ENCODE measurements at regions not wholly inside any gene's neighbourhood (a gene's known extent, or its start where the extent isn't known, plus 50 kb on each side); places are given as distances from the start of the nearest gene placed in this dataset.

DNA sequence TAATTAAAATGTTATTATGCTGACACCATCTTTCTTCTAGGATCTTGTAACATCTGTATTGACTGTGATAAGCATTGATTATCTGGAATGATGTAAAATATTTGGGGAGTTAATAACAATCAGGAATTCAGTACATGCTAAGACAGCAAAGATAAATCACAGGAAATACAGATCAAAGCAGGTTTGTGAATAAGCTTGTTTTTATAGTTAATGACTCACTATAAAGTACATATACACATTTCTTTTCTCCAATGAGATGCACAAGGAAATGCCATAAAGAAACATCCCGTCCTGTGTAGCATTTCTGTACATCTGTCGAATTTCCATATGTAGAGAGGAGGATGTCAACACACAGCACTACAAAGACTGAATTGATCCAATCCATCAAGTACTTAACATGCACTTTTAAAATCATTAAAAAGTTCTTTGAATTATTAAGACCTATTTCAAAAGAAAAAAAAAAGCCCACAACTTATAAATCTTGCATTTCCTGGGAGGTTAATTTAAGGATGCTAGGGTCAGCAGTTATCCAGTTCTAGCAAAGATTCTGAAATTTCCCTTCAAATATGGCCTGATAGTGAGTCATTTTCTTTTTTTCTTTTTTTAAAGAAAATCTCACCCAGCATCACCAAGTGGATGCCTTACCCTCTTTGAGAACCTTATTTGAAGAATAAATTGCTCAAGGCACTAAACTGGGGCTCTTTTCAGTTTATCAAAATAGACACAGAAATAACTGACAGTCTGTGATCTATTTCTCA is 243.2 kb upstream of the NR5A2 start:
- no peak for ATAC-seq (replicated peaks; ENCODE audit: extremely low read depth, poor library complexity, severe bottlenecking)
- no peaks in the 10 kb centered on the region for H3K9me3 Mint-ChIP-seq
- H3K4me3 Mint-ChIP-seq: no peak overlapping the region
- no peak overlapping the region for H3K27ac Mint-ChIP-seq (ENCODE audit: low read depth)
- no peaks in the 10 kb centered on the region for H3K4me1 Mint-ChIP-seq
- no peaks in the 10 kb centered on the region for H3K36me3 Mint-ChIP-seq (ENCODE audit: insufficient read depth)
- no peak for DNase-seq (ENCODE audit: low spot score in 2 of 2)
- peaks cover 43% of the 10 kb centered on the region for H3K27me3 Mint-ChIP-seq

DNA sequence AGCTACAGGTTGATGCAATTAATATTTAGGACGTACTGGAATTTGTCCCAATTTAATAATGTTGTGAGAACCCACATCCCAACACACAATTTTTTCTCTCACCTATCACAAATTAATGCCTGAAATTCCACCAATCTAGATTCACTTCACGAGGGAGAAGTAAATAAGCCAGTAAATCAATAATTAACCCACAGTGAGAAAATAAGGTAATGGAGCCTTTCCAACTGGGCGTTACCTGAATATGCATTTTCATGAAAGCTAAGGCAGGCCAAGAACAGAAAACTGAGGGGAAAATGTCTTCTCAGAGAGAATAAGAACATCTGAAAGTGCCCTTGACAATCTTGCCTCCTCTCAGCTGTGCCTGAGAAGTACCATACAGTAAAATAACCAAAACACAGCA is 240.8 kb upstream of the NR5A2 start:
- H3K36me3 Mint-ChIP-seq (ENCODE audit: insufficient read depth): no peaks in the 10 kb centered on the region
- no peak for DNase-seq (ENCODE audit: low spot score in 2 of 2)
- H3K9me3 Mint-ChIP-seq: no peaks in the 10 kb centered on the region
- peaks cover 49% of the 10 kb centered on the region for H3K27me3 Mint-ChIP-seq
- ATAC-seq (replicated peaks; ENCODE audit: extremely low read depth, poor library complexity, severe bottlenecking): no peak
- H3K4me1 Mint-ChIP-seq: no peaks in the 10 kb centered on the region
- H3K4me3 Mint-ChIP-seq: no peak overlapping the region
- H3K27ac Mint-ChIP-seq (ENCODE audit: low read depth): no peak overlapping the region

DNA sequence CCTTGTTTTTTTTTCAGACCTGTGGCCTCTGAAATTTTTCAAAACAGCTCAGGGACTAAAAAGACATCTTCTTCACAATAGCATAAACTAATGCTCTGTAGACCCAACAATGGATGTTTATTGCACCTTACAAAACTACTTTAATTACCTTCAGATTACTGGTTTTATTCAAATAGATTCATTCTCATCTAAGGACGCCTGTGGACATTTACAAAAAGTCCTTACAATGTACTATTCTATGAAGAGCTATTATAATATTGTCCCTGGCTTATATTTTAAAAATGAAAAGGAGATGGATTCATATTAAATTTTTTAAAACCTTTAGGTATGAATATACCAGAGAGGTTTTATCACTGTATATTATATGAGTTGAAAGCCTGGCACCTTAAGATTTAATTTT is 238.4 kb upstream of the NR5A2 start:
- ATAC-seq (replicated peaks; ENCODE audit: extremely low read depth, poor library complexity, severe bottlenecking): no peak
- Mint-ChIP-seq H3K4me3 (no peak overlapping the region), H3K4me1 (no peaks in the 10 kb centered on the region)

DNA sequence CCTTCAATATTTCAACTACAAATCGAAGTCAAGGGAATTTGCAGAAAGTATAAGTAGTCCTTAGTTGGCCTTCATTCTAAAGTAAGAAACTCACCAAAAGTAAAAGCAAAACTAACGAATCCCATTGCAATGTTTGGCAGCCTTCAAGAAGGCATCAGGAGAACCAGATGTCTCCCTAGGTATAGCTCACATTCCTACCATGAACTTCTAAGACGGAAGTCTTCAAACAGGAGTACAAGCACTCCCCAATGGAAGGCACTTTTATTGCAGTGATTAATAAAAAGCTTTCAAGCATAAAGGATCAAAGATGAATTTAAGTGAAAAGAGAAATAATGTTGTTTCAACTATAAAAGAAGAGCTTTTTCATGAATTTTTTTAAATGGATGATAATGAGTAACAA is 236.0 kb upstream of the NR5A2 start:
- H3K9me3 Mint-ChIP-seq: no peaks in the 10 kb centered on the region
- H3K4me3 Mint-ChIP-seq: no peak overlapping the region
- ATAC-seq (replicated peaks; ENCODE audit: extremely low read depth, poor library complexity, severe bottlenecking): no peak

More for the DNA sequence above, 238.4 kb upstream of the NR5A2 start:
- H3K27me3 Mint-ChIP-seq: peaks cover 37% of the 10 kb centered on the region
- no peak for DNase-seq (ENCODE audit: low spot score in 2 of 2)
- H3K27ac Mint-ChIP-seq (ENCODE audit: low read depth): no peak overlapping the region
- no peaks in the 10 kb centered on the region for H3K9me3 Mint-ChIP-seq
- no peaks in the 10 kb centered on the region for H3K36me3 Mint-ChIP-seq (ENCODE audit: insufficient read depth)

DNA sequence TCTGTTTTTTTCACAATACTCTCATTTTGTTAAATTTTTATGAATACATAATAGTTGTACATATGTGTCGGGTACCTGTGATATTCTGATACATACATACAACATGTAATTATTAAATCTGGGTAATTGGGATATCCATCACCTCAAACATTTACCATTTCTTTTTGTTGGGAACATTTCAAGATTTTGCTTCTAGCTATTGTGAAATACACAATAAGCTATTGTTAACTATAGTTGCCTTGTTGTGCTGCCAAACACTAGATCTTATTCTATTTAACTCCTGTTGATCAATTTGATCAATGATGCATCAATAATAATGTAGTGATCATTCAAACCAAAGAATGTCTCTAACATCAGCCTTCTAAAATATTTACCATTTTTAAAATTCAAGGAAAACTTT is 234.6 kb upstream of the NR5A2 start:
- no peak for ATAC-seq (replicated peaks; ENCODE audit: extremely low read depth, poor library complexity, severe bottlenecking)
- Mint-ChIP-seq H3K36me3 (ENCODE audit: insufficient read depth) (no peaks in the 10 kb centered on the region), H3K27ac (ENCODE audit: low read depth) (no peak overlapping the region), H3K4me1 (no peaks in the 10 kb centered on the region), H3K4me3 (no peak overlapping the region), H3K27me3 (peaks cover 38% of the 10 kb centered on the region), H3K9me3 (no peaks in the 10 kb centered on the region)
- no peak for DNase-seq (ENCODE audit: low spot score in 2 of 2)

More for the DNA sequence above, 236.0 kb upstream of the NR5A2 start:
- Mint-ChIP-seq H3K36me3 (ENCODE audit: insufficient read depth) (no peaks in the 10 kb centered on the region), H3K27me3 (peaks cover 36% of the 10 kb centered on the region), H3K27ac (ENCODE audit: low read depth) (no peak overlapping the region), H3K4me1 (no peaks in the 10 kb centered on the region)
- DNase-seq (ENCODE audit: low spot score in 2 of 2): no peak

DNA sequence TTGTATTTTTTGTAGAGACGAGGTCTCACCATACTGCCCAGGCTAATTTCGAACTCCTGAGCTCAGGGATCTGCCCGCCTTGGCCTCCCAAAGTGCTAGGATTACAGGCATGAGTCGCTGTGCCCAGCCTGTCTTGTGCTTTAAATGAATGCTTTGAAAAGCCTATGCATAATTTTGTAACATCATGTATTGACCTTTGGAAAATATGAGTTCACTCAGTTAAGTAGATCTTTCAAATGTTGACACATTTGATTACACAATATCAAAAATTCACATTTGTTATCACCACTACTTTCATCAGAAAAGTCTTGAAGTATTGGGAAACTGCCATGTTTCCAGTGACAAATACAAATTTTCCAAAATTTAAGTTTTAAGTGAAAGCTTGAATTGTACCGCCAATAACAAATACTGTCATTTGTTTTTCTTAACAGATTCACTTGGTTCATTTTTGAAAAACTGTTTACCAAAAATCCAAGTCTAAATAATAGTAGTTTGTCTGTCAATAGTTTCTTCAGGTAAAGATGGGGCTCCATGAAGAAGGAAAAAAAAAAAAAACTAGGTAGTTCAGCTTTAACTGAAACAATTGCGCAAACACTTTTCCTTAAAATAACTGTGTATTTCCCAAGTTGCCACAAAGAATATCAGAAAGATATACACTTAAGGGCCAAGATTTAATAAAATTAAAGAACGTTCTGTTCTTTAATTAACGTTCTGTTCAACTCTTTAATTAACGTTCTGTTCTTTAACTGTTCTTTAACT is 233.2 kb upstream of the NR5A2 start:
- no peak for ATAC-seq (replicated peaks; ENCODE audit: extremely low read depth, poor library complexity, severe bottlenecking)
- Mint-ChIP-seq H3K27me3 (peaks cover 32% of the 10 kb centered on the region), H3K4me1 (no peaks in the 10 kb centered on the region), H3K9me3 (no peaks in the 10 kb centered on the region), H3K27ac (ENCODE audit: low read depth) (no peak overlapping the region), H3K4me3 (no peak overlapping the region), H3K36me3 (ENCODE audit: insufficient read depth) (no peaks in the 10 kb centered on the region)
- no peak for DNase-seq (ENCODE audit: low spot score in 2 of 2)

DNA sequence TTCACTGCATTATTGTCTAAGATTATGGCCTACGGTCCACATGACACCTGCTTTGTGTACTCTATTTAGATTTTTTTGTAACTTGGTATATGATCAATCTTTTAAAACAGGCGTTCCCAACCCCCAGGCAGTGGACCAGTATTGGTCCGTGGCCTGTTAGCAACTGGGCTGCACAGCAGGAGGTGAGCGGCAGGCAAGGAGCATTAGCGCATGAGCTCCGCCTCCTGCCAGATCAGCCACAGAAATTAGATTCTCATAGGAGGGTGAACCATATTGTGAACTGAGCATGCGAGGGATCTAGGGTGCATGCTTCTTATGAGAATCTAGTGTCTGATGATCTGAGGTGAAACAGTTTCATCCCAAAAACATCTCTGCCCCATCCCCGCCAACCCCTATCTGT is 228.4 kb upstream of the NR5A2 start:
- no peaks in the 10 kb centered on the region for H3K4me1 Mint-ChIP-seq
- DNase-seq (ENCODE audit: low spot score in 2 of 2) (no peak), ATAC-seq (replicated peaks; ENCODE audit: extremely low read depth, poor library complexity, severe bottlenecking) (no peak)
- H3K9me3 Mint-ChIP-seq: no peaks in the 10 kb centered on the region
- no peak overlapping the region for H3K4me3 Mint-ChIP-seq
- H3K36me3 Mint-ChIP-seq (ENCODE audit: insufficient read depth): no peaks in the 10 kb centered on the region
- no peak overlapping the region for H3K27ac Mint-ChIP-seq (ENCODE audit: low read depth)
- peaks cover 49% of the 10 kb centered on the region for H3K27me3 Mint-ChIP-seq

DNA sequence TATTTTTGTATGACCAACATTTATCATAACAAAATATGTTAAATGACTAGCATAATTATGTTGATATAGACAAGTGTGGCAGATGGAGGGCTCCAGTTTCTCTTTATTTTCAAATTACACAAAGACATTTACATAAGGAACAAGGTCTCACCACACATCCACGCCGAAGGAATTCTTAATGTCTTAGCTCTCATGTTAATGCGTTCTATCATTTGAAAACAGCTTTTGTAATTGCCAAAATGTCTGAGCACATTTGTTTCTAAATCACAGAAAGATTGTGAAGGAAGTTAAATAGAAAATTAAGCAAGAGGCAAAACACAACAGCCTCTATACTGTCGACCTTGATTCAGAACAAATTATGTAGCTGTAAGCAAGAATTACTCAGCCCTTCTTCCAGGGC is 223.0 kb upstream of the NR5A2 start:
- no peak overlapping the region for H3K27ac Mint-ChIP-seq (ENCODE audit: low read depth)
- DNase-seq (ENCODE audit: low spot score in 2 of 2): no peak
- H3K36me3 Mint-ChIP-seq (ENCODE audit: insufficient read depth): no peaks in the 10 kb centered on the region
- ATAC-seq (replicated peaks; ENCODE audit: extremely low read depth, poor library complexity, severe bottlenecking): no peak
- no peaks in the 10 kb centered on the region for H3K9me3 Mint-ChIP-seq
- H3K4me1 Mint-ChIP-seq: no peaks in the 10 kb centered on the region
- peaks cover 56% of the 10 kb centered on the region for H3K27me3 Mint-ChIP-seq
- no peak overlapping the region for H3K4me3 Mint-ChIP-seq

DNA sequence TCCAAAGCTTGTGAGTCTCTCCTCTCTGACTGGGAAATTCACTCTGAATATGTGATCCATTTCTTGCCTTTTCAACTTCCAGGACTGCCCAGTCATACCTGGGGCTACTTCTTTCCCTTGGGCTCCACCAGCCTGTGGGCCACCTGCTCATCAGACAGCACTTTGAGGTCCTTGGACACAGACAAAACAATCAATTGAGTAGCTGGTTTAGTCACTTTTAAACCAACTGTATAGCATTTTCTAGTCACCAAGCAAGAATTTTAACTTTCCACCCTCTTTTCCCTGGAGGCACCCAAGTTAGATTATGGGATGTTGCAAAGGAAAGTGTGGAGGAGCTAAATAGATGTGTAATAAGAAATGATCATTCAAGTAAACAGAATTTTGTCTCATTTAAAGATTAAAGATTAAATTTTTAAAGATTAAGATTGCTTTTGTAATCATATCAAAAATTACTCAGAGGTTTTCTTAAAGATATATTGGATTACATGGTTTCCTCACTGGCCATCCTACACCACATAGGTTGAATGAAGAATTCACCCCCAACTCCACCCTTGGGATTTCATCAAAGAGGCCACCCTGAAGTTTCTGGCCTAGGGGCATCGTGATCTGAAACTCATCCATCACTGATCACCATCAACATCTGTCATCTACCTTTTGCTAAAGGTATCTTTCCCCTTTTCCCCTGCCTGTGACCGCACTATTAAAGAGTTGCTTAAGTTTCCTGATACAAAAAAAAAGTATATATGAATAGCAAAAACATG is 219.2 kb upstream of the NR5A2 start:
- no peak for ATAC-seq (replicated peaks; ENCODE audit: extremely low read depth, poor library complexity, severe bottlenecking)
- Mint-ChIP-seq H3K4me3 (no peak overlapping the region), H3K9me3 (no peaks in the 10 kb centered on the region), H3K27ac (ENCODE audit: low read depth) (no peak overlapping the region), H3K27me3 (peaks cover 52% of the 10 kb centered on the region), H3K4me1 (no peaks in the 10 kb centered on the region), H3K36me3 (ENCODE audit: insufficient read depth) (no peaks in the 10 kb centered on the region)
- no peak for DNase-seq (ENCODE audit: low spot score in 2 of 2)

DNA sequence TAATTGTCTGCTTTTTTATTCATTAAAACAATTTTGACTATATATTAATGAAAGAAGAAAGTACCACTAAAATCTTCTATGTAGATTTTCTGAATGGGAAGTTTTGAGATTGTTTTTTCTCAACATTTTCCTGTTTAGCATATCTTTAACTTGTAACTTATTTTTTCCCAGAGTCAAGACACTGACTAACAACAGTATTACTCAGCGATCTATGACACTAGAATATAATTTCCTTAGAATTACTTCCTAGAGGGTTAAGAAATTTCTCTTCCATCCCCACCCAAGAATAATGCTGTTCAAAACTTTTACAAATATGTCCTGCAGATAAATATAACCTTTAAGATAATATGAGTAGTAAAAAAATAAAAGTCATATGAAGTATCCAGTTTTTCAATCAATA is 218.2 kb upstream of the NR5A2 start:
- H3K27me3 Mint-ChIP-seq: peaks cover 55% of the 10 kb centered on the region
- H3K4me3 Mint-ChIP-seq: no peak overlapping the region
- ATAC-seq (replicated peaks; ENCODE audit: extremely low read depth, poor library complexity, severe bottlenecking) (no peak), DNase-seq (ENCODE audit: low spot score in 2 of 2) (no peak)
- H3K27ac Mint-ChIP-seq (ENCODE audit: low read depth): no peak overlapping the region
- no peaks in the 10 kb centered on the region for H3K4me1 Mint-ChIP-seq
- H3K36me3 Mint-ChIP-seq (ENCODE audit: insufficient read depth): no peaks in the 10 kb centered on the region
- no peaks in the 10 kb centered on the region for H3K9me3 Mint-ChIP-seq

DNA sequence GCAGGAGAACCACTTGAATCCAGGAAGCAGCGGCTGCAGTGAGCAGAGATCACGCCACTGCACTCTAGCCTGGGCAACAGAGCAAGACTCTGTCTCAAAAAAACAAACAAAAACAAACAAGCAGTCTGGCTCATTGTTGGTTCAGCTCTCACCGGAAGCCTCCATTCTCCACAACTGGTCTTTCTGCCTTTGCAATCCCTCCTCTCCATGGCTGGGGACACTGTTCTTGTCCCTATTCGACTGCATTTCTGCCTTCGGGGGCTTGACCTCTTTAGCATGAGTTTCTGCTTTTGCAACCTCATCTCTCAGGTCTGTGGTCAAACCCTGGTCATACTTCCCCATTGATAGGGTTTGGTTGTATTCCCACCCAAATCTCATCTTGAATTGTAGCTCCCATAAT is 216.3 kb upstream of the NR5A2 start:
- H3K9me3 Mint-ChIP-seq: peaks cover 4% of the 10 kb centered on the region
- no peaks in the 10 kb centered on the region for H3K4me1 Mint-ChIP-seq
- H3K27me3 Mint-ChIP-seq: peaks cover 46% of the 10 kb centered on the region

DNA sequence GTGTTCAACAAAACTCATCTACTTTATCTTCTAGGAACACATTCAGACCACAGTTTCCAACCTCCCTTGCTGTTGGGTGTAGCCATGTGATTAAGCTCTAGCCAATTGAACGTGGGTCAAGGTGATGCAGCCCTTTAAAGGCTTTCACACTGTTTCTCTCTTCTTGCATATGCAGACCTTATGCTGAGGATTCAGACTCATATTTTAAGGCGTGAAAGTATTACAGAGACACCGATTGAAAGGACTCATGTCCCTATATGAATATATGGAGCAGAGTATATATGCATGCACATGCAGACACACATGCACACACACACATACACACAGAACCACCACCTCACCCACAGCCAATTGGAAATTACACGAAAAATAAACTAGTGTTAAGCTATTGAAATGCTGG is 214.3 kb upstream of the NR5A2 start:
- no peaks in the 10 kb centered on the region for H3K36me3 Mint-ChIP-seq (ENCODE audit: insufficient read depth)
- peaks cover 5% of the 10 kb centered on the region for H3K9me3 Mint-ChIP-seq
- no peak for ATAC-seq (replicated peaks; ENCODE audit: extremely low read depth, poor library complexity, severe bottlenecking)
- no peaks in the 10 kb centered on the region for H3K4me1 Mint-ChIP-seq
- no peak overlapping the region for H3K4me3 Mint-ChIP-seq
- H3K27me3 Mint-ChIP-seq: peaks cover 38% of the 10 kb centered on the region
- no peak overlapping the region for H3K27ac Mint-ChIP-seq (ENCODE audit: low read depth)
- no peak for DNase-seq (ENCODE audit: low spot score in 2 of 2)

More for the DNA sequence above, 216.3 kb upstream of the NR5A2 start:
- Mint-ChIP-seq H3K36me3 (ENCODE audit: insufficient read depth) (no peaks in the 10 kb centered on the region), H3K27ac (ENCODE audit: low read depth) (no peak overlapping the region), H3K4me3 (no peak overlapping the region)
- ATAC-seq (replicated peaks; ENCODE audit: extremely low read depth, poor library complexity, severe bottlenecking): no peak
- no peak for DNase-seq (ENCODE audit: low spot score in 2 of 2)
